ENCODE measurements at regions not wholly inside any gene's neighbourhood (a gene's known extent, or its start where the extent isn't known, plus 50 kb on each side); places are given as distances from the start of the nearest gene placed in this dataset.

GRCh38 chr9:111198936-111199335, 131.1 kb downstream of the OR2K2 start:
- TF ChIP-seq CTCF (IDR thresholded peaks at IDR 0.05; ENCODE audit: low read depth, low read length, missing input control) (no peak), FOXA1 (IDR thresholded peaks at IDR 0.05) (no peak), JUND (IDR thresholded peaks at IDR 0.05) (no peak), ATF3 (IDR thresholded peaks at IDR 0.05) (no peak), GABPA (IDR thresholded peaks at IDR 0.05 in 1 of 2, conservative IDR thresholded peaks at IDR 0.05 in 1 of 2) (no peak), RAD21 (IDR thresholded peaks at IDR 0.05) (no peak), EGR1 (IDR thresholded peaks at IDR 0.05; ENCODE audit: low read depth in 2 of 2) (no peak)

Data from liver (tissue), 3 donors.